ENCODE measurements at regions not wholly inside any gene's neighbourhood (a gene's known extent, or its start where the extent isn't known, plus 50 kb on each side); places are given as distances from the start of the nearest gene placed in this dataset.

DNA sequence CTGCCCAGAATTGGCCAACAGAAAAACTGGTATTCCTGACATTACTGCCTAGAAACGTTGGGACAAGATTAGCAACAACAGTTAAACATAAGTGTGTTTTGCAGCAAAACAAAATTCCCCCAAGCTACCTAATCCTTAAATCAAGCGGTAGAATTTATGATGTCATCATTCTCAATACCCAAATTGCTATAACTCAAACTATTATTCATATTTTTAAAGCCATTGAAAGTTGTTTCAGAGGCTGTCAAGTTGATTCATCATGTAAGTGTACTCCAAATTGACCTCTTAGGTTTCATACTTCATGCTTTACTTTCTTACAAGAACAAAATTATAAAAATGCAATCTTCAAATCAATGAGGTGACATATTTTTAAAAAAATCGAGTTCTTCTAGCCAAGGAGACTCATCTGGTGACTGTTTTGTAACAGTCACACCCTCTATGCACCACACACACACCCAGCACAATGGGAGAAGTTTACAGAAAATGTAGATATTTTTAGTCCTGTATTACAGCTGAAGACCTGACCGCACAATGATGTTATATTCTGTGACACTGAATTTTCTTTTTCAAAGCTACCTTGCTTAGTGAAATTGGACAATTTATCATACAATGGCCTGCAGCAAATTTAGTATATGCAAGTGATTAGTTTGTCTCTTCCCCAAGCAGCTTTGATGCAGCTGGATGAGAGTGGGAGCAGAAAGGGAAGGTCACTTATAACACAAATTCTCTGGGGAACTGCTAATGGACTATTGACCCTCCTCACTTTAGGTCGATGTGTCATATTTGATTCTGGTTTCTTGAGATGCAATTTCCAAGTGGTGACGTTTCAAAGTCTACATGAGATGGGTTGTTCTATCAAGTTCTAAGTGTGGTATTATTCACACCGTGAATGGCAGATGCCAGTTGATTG lies 345.3 kb upstream of the OBI1 start:
- DNase-seq: no peak
- no peak for TF ChIP-seq CTCF (IDR thresholded peaks at IDR 0.05; ENCODE audit: unreplicated experiment)
- BruUV-seq (replicated peaks): no TSS peak
- CTCF ChIA-PET: no interaction called here
- H3K36me3 Mint-ChIP-seq (ENCODE audit: insufficient read depth, unreplicated experiment): no peaks in the 10 kb centered on the region
- no peaks in the 10 kb centered on the region for H3K4me1 Mint-ChIP-seq (ENCODE audit: low read depth, unreplicated experiment)
- H3K27me3 Mint-ChIP-seq (ENCODE audit: unreplicated experiment): no peaks in the 10 kb centered on the region
- intact Hi-C loops (cut with micrococcal nuclease; ENCODE audit: unreplicated experiment): no loop called here
- no peak overlapping the region for H3K4me3 Mint-ChIP-seq (ENCODE audit: low read depth, unreplicated experiment)
- no peak overlapping the region for H3K27ac Mint-ChIP-seq (ENCODE audit: unreplicated experiment)
- H3K9me3 Mint-ChIP-seq (ENCODE audit: low read depth, unreplicated experiment): no peaks in the 10 kb centered on the region

DNA sequence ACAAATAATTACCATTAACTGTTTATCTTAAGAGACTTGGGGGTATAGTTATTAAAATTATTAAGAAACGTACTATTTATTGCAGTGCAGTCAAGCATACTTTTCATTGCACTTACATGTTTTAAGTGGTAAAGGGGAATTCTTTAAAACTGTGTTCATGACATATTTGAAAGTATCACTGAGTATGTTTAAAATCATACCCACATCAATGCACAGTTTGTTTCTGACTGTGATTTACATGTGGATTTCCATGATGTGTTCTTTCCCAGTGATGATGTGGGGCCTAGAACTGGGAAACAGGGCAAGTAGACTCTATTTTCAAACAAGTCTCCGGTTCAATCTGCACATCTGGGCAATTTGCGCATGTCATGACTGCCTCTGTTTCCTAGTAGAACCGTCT lies 340.5 kb upstream of the OBI1 start:
- Mint-ChIP-seq H3K9me3 (ENCODE audit: low read depth, unreplicated experiment) (no peaks in the 10 kb centered on the region), H3K4me1 (ENCODE audit: low read depth, unreplicated experiment) (no peaks in the 10 kb centered on the region), H3K27ac (ENCODE audit: unreplicated experiment) (no peak overlapping the region), H3K36me3 (ENCODE audit: insufficient read depth, unreplicated experiment) (no peaks in the 10 kb centered on the region), H3K4me3 (ENCODE audit: low read depth, unreplicated experiment) (no peak overlapping the region), H3K27me3 (ENCODE audit: unreplicated experiment) (no peaks in the 10 kb centered on the region)
- intact Hi-C loops (cut with micrococcal nuclease; ENCODE audit: unreplicated experiment): no loop called here
- no peak for DNase-seq
- no TSS peak for BruUV-seq (replicated peaks)
- CTCF ChIA-PET: no interaction called here
- no peak for TF ChIP-seq CTCF (IDR thresholded peaks at IDR 0.05; ENCODE audit: unreplicated experiment)

GRCh38 chr13:78998630-78999315 lies 339.8 kb upstream of the OBI1 start:
- Mint-ChIP-seq H3K4me3 (ENCODE audit: low read depth, unreplicated experiment) (no peak overlapping the region), H3K27me3 (ENCODE audit: unreplicated experiment) (no peaks in the 10 kb centered on the region), H3K4me1 (ENCODE audit: low read depth, unreplicated experiment) (no peaks in the 10 kb centered on the region), H3K27ac (ENCODE audit: unreplicated experiment) (no peak overlapping the region), H3K36me3 (ENCODE audit: insufficient read depth, unreplicated experiment) (no peaks in the 10 kb centered on the region), H3K9me3 (ENCODE audit: low read depth, unreplicated experiment) (no peaks in the 10 kb centered on the region)
- DNase-seq: no peak
- CTCF ChIA-PET: no interaction called here
- no peak for TF ChIP-seq CTCF (IDR thresholded peaks at IDR 0.05; ENCODE audit: unreplicated experiment)
- intact Hi-C loops (cut with micrococcal nuclease; ENCODE audit: unreplicated experiment): no loop called here
- BruUV-seq (replicated peaks): no TSS peak

DNA sequence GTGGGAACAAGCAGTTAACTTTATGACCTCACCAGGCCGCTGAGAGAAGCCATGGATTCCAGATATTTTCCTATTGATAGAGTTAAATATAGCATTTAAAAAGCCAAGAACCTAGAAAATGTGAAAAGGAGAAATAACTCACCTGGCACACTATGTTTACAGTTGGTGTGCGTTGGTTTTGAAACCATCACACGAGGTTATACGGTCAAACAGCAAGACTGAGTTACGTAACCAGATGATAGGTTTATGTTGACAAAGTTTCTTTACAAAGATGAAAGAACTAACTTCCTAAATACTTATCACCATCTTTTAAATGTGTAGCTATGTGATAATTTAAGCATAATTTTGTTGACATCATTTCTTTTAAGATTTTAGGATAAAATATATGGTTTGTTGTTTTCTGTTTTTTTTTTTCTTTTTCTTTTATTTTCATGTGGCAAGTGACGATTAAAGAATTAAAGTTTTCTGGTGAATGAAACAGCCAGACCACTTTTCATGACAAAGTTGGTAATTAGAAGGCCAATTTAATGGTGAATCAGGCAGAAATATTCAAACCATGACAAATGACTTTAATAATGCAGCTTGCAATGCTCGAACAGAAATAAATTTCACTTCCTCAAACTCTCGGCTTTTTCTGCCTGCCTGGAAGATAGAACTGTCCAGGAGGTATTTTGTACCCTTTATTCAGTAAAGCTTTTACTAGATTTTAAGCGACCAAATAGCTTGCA lies 339.1 kb upstream of the OBI1 start:
- H3K27ac Mint-ChIP-seq (ENCODE audit: unreplicated experiment): no peak overlapping the region
- DNase-seq: no peak
- BruUV-seq (replicated peaks): no TSS peak
- intact Hi-C loops (cut with micrococcal nuclease; ENCODE audit: unreplicated experiment): no loop called here
- H3K4me3 Mint-ChIP-seq (ENCODE audit: low read depth, unreplicated experiment): no peak overlapping the region
- TF ChIP-seq CTCF (IDR thresholded peaks at IDR 0.05; ENCODE audit: unreplicated experiment): no peak
- no peaks in the 10 kb centered on the region for H3K9me3 Mint-ChIP-seq (ENCODE audit: low read depth, unreplicated experiment)
- H3K4me1 Mint-ChIP-seq (ENCODE audit: low read depth, unreplicated experiment): no peaks in the 10 kb centered on the region
- no peaks in the 10 kb centered on the region for H3K27me3 Mint-ChIP-seq (ENCODE audit: unreplicated experiment)
- CTCF ChIA-PET: no interaction called here
- H3K36me3 Mint-ChIP-seq (ENCODE audit: insufficient read depth, unreplicated experiment): no peaks in the 10 kb centered on the region
